GM23248 (cell line): ENCODE measurements at regions not wholly inside any gene's neighbourhood (a gene's known extent, or its start where the extent isn't known, plus 50 kb on each side); places are given as distances from the start of the nearest gene placed in this dataset.

ENCODE experiments used
- EZH2 ChIP-seq: fragments of 200-600 bp; sonication (generic); IDR thresholded peaks from 2 replicates; pipeline ENCODE4 v1.6.1; 2018; ENCODE audit warnings: antibody characterized with exemption, mild to moderate bottlenecking; ENCODE audit not compliant: insufficient read depth, poor library complexity, severe bottlenecking
- EZH2phosphoT487 ChIP-seq: fragments of 200-600 bp; sonication (generic); IDR thresholded peaks from 2 replicates; pipeline ENCODE4 v1.6.1; 2018; ENCODE audit warnings: antibody characterized with exemption, moderate library complexity, mild to moderate bottlenecking, low read depth; ENCODE audit not compliant: insufficient read depth

DNA sequence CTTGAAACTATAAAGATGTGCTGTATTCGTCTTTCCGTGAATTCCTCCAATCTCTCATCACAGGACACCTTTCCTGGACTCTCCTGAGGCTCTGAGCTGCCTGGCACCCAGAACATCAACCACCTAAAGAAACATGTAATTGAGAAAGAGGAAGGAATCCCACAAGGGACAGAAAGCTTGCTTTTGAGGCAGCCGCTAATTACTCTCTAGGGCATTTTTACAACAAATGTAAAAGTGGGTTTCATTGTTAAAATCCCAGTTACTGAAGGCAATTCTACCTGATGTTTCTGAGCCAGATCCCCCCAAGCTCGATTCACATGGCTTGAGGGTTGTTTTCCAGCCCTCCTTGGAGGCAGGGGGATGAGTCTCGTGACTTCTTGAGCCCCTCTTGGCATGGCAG lies 238.5 kb upstream of the LHX5 start:
- TF ChIP-seq EZH2: no peak
- TF ChIP-seq EZH2phosphoT487: no peak
